ENCODE measurements at regions not wholly inside any gene's neighbourhood (a gene's known extent, or its start where the extent isn't known, plus 50 kb on each side); places are given as distances from the start of the nearest gene placed in this dataset.

DNA sequence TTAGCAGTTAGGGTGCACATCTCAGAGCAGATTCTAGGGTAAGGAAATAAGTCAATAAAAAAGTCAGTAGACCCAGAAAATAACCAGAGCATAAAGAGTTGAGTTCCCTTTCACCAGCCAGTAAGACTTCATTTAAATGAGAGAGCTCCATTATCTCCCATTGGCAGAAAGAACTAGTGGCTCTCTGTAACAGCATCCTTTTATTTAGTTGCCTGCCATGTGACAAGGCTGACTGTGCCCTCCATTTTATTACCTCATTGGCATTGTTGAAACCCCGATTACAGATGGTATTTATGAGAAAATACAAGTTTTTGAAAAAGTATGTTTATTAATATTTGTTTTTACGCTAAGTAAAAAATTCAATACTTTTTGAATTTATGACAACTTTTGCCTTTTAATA, 859.5 kb upstream of the NDST4 start:
- TF ChIP-seq, protein P1, sequence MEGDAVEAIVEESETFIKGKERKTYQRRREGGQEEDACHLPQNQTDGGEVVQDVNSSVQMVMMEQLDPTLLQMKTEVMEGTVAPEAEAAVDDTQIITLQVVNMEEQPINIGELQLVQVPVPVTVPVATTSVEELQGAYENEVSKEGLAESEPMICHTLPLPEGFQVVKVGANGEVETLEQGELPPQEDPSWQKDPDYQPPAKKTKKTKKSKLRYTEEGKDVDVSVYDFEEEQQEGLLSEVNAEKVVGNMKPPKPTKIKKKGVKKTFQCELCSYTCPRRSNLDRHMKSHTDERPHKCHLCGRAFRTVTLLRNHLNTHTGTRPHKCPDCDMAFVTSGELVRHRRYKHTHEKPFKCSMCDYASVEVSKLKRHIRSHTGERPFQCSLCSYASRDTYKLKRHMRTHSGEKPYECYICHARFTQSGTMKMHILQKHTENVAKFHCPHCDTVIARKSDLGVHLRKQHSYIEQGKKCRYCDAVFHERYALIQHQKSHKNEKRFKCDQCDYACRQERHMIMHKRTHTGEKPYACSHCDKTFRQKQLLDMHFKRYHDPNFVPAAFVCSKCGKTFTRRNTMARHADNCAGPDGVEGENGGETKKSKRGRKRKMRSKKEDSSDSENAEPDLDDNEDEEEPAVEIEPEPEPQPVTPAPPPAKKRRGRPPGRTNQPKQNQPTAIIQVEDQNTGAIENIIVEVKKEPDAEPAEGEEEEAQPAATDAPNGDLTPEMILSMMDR (conservative IDR thresholded peaks at IDR 0.05; ENCODE audit: low read depth, low read length): no peak
- no peak for TF ChIP-seq EZH2 (IDR thresholded peaks at IDR 0.05; ENCODE audit: low read length, unreplicated experiment)

Data from PC-3 (cell line).